SK-N-SH (cell line): ENCODE measurements at regions not wholly inside any gene's neighbourhood (a gene's known extent, or its start where the extent isn't known, plus 50 kb on each side); places are given as distances from the start of the nearest gene placed in this dataset.

Source experiments
- CTCF ChIP-seq: fragments of 200-600 bp; sonication (generic); IDR thresholded peaks from 2 replicates; pipeline ENCODE4 v1.6.1; 2017; ENCODE audit warnings: antibody characterized with exemption, mild to moderate bottlenecking, moderate library complexity
- EP300 ChIP-seq, 2 experiments: IDR thresholded peaks; 2 replicates each; pipeline versions ENCODE4 v1.4.0 to v1.6.1; 2012; ENCODE audit warnings: borderline replicate concordance in 1 of 2, low read depth in 1 of 2, low read length in 1 of 2
- GATA2 ChIP-seq: sonication (generic); formaldehyde crosslinking; IDR thresholded peaks from 2 replicates; pipeline ENCODE4 v1.5.0; 2020; ENCODE audit warnings: mild to moderate bottlenecking, missing genetic modification reagents
- IRF3 ChIP-seq: fragments of 150-350 bp; IDR thresholded peaks from 2 replicates; pipeline ENCODE4 v1.6.1; 2016; ENCODE audit warnings: mild to moderate bottlenecking, low read depth, low read length
- MEF2A ChIP-seq: IDR thresholded peaks from 2 replicates; pipeline ENCODE4 v1.4.0; 2012; ENCODE audit warnings: low read depth, borderline replicate concordance
- MXI1 ChIP-seq: IDR thresholded peaks from 2 replicates; pipeline ENCODE4 v1.6.1; 2012; ENCODE audit warnings: mild to moderate bottlenecking, low read depth, low read length, improper control_type of control experiment
- POLR2AphosphoS5 ChIP-seq: IDR thresholded peaks from 2 replicates; pipeline ENCODE4 v1.6.1; 2012; ENCODE audit warnings: low read depth, low read length
- TAF1 ChIP-seq: IDR thresholded peaks from 2 replicates; pipeline ENCODE4 v1.6.1; 2012; ENCODE audit warnings: low read depth, mild to moderate bottlenecking, low read length, moderate library complexity, borderline replicate concordance
- USF1 ChIP-seq: IDR thresholded peaks from 2 replicates; pipeline ENCODE4 v1.4.0; 2012; ENCODE audit warnings: low read depth, borderline replicate concordance
- YY1 ChIP-seq: IDR thresholded peaks from 2 replicates; pipeline ENCODE4 v1.4.0; 2012; ENCODE audit warnings: low read depth, mild to moderate bottlenecking

- no peak for TF ChIP-seq MEF2A
- no peak for TF ChIP-seq IRF3
- TF ChIP-seq TAF1, result no peak
- no peak for TF ChIP-seq CTCF
- TF ChIP-seq EP300 (IDR thresholded peaks at IDR 0.05; ENCODE audit: borderline replicate concordance in 1 of 2, low read depth in 1 of 2, low read length in 1 of 2), result no peak
- no peak for TF ChIP-seq POLR2AphosphoS5
- no peak for TF ChIP-seq GATA2 (CRISPR knock-in tag)
- no peak for TF ChIP-seq MXI1
- no peak for TF ChIP-seq USF1
- no peak for TF ChIP-seq YY1
These were observed 878.8 kb downstream of the C4orf33 start for GRCh38 chr4:129974730-129975129.
